Caco-2 (cell line): ENCODE measurements at regions not wholly inside any gene's neighbourhood (a gene's known extent, or its start where the extent isn't known, plus 50 kb on each side); places are given as distances from the start of the nearest gene placed in this dataset.

ENCODE experiments used
- BruUV-seq: library from RNA; stranded (reverse); fragments of 400-500 nt; replicated peaks from 2 replicates; lab custom pipeline; 2021; lab: Mats Ljungman, UMichigan
- CTCF ChIA-PET: fragments of 300-600 bp; sonication (Branson Sonifier 250); formaldehyde crosslinking; loops from one replicate; lab custom pipeline; 2022; ENCODE audit warnings: antibody characterized with exemption; lab: Charles Lee
- POLR2A ChIA-PET: fragments of 300-600 bp; sonication (Branson Sonifier 250); formaldehyde crosslinking; loops from one replicate; lab custom pipeline; 2022; ENCODE audit warnings: antibody characterized with exemption; lab: Charles Lee
- DNase-seq, 2 experiments: peaks; one replicate each; pipeline versions ENCODE4 v3.0.0 to v3.0.0-alpha.2; 2020 to 2022
- H3K27me3 ChIP-seq: replicated peaks from 2 replicates; pipeline ENCODE4 v1.6.0; 2011; ENCODE audit warnings: low read length; ENCODE audit not compliant: control insufficient read depth, insufficient read depth
- H3K36me3 ChIP-seq: 2 replicates; pipeline ENCODE4 v1.5.1; 2011; ENCODE audit warnings: low read length; ENCODE audit not compliant: control insufficient read depth, insufficient read depth
- H3K4me1 ChIP-seq: fragments of 250-450 bp; sonication (Bioruptor Pico); 2 replicates; pipeline ENCODE4 v1.5.1; 2020; ENCODE audit warnings: mild to moderate bottlenecking
- H3K4me3 ChIP-seq: 2 replicates; pipeline ENCODE4 v1.5.1; 2011; ENCODE audit warnings: low read depth, mild to moderate bottlenecking, control low read depth, low read length
- H3K9me3 ChIP-seq: fragments of 250-450 bp; sonication (Bioruptor Pico); 2 replicates; pipeline ENCODE4 v1.5.1; 2020; ENCODE audit warnings: mild to moderate bottlenecking, moderate library complexity
- H3K27ac Mint-ChIP-seq: one replicate; pipeline ENCODE4 v1.8.0; 2022; ENCODE audit warnings: mixed read lengths; ENCODE audit not compliant: unreplicated experiment
- H3K27me3 Mint-ChIP-seq: one replicate; pipeline ENCODE4 v1.8.0; 2022; ENCODE audit warnings: mixed read lengths; ENCODE audit not compliant: insufficient read depth, unreplicated experiment
- H3K36me3 Mint-ChIP-seq: one replicate; pipeline ENCODE4 v1.8.0; 2022; ENCODE audit warnings: mild to moderate bottlenecking, mixed read lengths; ENCODE audit not compliant: insufficient read depth, unreplicated experiment
- H3K4me1 Mint-ChIP-seq: one replicate; pipeline ENCODE4 v1.8.0; 2022; ENCODE audit warnings: low read depth, mixed read lengths; ENCODE audit not compliant: unreplicated experiment
- H3K4me3 Mint-ChIP-seq: one replicate; pipeline ENCODE4 v1.8.0; 2022; ENCODE audit warnings: mild to moderate bottlenecking, moderate library complexity, mixed read lengths; ENCODE audit not compliant: unreplicated experiment
- H3K9me3 Mint-ChIP-seq: one replicate; pipeline ENCODE4 v1.8.0; 2022; ENCODE audit warnings: mixed read lengths; ENCODE audit not compliant: unreplicated experiment
- intact Hi-C: fragments of 100-400 bp; cut with micrococcal nuclease; formaldehyde crosslinking; loops from one replicate; pipeline ENCODE4 v1.10.0; 2022; ENCODE audit not compliant: unreplicated experiment
- TF ChIP-seq, protein P1 (sequence below), 2 experiments: fragments of 200-600 bp in 1 of 2; IDR thresholded peaks; 1 replicate in 1 of 2; 2 replicates in 1 of 2; pipeline versions ENCODE4 v1.5.1 to v1.8.0; 2011 to 2022; ENCODE audit warnings: antibody characterized with exemption in 1 of 2, control low read depth in 1 of 2, inconsistent platforms in 1 of 2, low read depth in 1 of 2, low read length in 1 of 2, mild to moderate bottlenecking in 1 of 2, moderate library complexity in 1 of 2; ENCODE audit not compliant: insufficient read depth in 1 of 2, severe bottlenecking in 1 of 2, unreplicated experiment in 1 of 2

DNA sequence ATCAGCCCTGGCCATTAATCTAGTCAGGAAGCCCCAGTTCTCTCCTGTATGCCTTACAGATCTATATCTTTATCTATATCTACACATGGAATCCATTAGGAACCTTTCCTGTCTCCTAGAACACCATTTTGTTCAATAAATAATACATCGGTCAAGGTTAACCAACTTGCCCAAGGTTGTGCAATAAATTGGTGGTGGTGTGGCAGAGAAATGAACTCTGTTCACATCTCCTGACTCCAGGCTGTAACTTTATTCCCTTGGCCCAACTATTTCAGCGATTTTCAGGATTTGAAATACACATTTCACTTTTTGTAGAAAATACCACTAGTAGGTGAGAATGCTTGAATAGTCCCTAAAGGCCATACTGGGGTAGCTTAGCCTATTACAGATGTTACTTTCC, 712.5 kb upstream of the FZD8 start:
- H3K4me1 ChIP-seq, result no peaks in the 10 kb centered on the region
- no peak overlapping the region for H3K4me3 ChIP-seq
- Mint-ChIP-seq H3K4me3 (no peak overlapping the region), H3K9me3 (no peaks in the 10 kb centered on the region), H3K27ac (no peak overlapping the region), H3K4me1 (no peaks in the 10 kb centered on the region), H3K27me3 (no peaks in the 10 kb centered on the region), H3K36me3 (no peaks in the 10 kb centered on the region)
- ChIA-PET CTCF (no interaction called here), POLR2A (no interaction called here)
- no peak for DNase-seq
- TF ChIP-seq, protein P1, sequence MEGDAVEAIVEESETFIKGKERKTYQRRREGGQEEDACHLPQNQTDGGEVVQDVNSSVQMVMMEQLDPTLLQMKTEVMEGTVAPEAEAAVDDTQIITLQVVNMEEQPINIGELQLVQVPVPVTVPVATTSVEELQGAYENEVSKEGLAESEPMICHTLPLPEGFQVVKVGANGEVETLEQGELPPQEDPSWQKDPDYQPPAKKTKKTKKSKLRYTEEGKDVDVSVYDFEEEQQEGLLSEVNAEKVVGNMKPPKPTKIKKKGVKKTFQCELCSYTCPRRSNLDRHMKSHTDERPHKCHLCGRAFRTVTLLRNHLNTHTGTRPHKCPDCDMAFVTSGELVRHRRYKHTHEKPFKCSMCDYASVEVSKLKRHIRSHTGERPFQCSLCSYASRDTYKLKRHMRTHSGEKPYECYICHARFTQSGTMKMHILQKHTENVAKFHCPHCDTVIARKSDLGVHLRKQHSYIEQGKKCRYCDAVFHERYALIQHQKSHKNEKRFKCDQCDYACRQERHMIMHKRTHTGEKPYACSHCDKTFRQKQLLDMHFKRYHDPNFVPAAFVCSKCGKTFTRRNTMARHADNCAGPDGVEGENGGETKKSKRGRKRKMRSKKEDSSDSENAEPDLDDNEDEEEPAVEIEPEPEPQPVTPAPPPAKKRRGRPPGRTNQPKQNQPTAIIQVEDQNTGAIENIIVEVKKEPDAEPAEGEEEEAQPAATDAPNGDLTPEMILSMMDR (IDR thresholded peaks at IDR 0.05; ENCODE audit: insufficient read depth in 1 of 2, low read depth in 1 of 2, low read length in 1 of 2, severe bottlenecking in 1 of 2, unreplicated experiment in 1 of 2), result no peak
- no peaks in the 10 kb centered on the region for H3K9me3 ChIP-seq
- no peaks in the 10 kb centered on the region; the same call in 1 of the 2 replicates for H3K27me3 ChIP-seq
- BruUV-seq, result no TSS peak
- intact Hi-C loops, result no loop called here
- no peaks in the 10 kb centered on the region for H3K36me3 ChIP-seq

DNA sequence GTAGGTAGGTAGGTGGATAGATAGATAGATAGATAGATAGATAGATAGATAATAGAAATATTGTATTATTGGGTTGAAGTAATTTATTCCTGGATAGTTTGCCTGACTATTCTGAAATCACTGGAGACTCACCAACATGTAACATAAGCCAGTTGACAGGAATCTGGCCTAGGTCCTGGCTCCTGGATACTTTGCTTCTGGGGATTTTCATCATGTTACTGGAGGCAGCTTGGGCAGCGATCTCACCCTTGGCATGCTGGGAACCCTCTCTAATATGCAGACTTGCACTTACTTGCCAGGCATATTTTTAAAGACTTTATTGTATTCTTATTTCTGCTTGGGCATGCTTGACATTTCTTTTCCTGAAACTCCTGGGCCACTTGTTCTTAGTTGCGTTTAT, 709.1 kb upstream of the FZD8 start:
- H3K4me3 ChIP-seq, result no peak overlapping the region
- Mint-ChIP-seq H3K36me3 (no peaks in the 10 kb centered on the region), H3K4me3 (no peak overlapping the region), H3K9me3 (no peaks in the 10 kb centered on the region), H3K27ac (no peak overlapping the region), H3K4me1 (no peaks in the 10 kb centered on the region), H3K27me3 (no peaks in the 10 kb centered on the region)
- H3K36me3 ChIP-seq, result no peaks in the 10 kb centered on the region
- no peaks in the 10 kb centered on the region; the same call in 1 of the 2 replicates for H3K27me3 ChIP-seq
- ChIA-PET CTCF (no interaction called here), POLR2A (no interaction called here)
- no peaks in the 10 kb centered on the region for H3K9me3 ChIP-seq
- H3K4me1 ChIP-seq, result no peaks in the 10 kb centered on the region
- no TSS peak for BruUV-seq
- intact Hi-C loops, result no loop called here
- TF ChIP-seq, protein P1 (IDR thresholded peaks at IDR 0.05; ENCODE audit: insufficient read depth in 1 of 2, low read depth in 1 of 2, low read length in 1 of 2, severe bottlenecking in 1 of 2, unreplicated experiment in 1 of 2), result no peak
- no peak for DNase-seq

DNA sequence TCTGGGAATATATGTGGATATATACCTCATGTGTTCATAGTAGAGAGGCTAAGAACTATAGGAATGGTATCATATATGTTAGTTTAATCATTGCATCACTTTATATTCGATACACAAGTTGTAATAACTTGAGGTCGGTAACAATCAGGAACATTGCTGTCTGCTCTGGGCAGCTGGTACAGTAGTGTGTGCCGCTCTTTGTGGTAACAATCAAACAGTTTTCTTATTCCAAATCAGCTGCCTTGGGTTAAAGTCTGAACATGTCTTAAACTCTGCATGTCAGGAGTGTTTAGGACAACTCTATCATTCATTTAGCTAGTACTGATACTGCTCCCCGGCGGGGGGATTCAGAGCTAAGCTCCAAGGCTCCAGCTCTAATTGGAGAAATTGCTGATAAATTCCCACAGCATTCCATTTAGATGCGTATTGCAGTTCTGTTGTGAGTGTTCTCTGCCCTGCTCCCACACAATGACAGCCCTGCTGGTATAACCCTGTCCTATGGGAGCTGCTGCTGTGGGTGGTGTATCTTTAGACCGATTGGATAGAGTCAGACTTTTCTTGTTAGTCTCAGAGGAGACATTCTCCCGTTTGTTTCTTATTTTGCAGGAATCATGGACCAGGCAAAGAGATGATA, 707.5 kb upstream of the FZD8 start:
- H3K9me3 Mint-ChIP-seq, result no peaks in the 10 kb centered on the region
- no peaks in the 10 kb centered on the region for H3K36me3 ChIP-seq
- intact Hi-C loops, result no loop called here
- DNase-seq, result no peak
- ChIA-PET CTCF (no interaction called here), POLR2A (no interaction called here)
- H3K36me3 Mint-ChIP-seq, result no peaks in the 10 kb centered on the region
- H3K4me3 Mint-ChIP-seq, result no peak overlapping the region
- H3K4me1 Mint-ChIP-seq, result no peaks in the 10 kb centered on the region
- no peak overlapping the region for H3K27ac Mint-ChIP-seq
- H3K9me3 ChIP-seq, result no peaks in the 10 kb centered on the region
- H3K4me3 ChIP-seq, result no peak overlapping the region
- no peaks in the 10 kb centered on the region for H3K4me1 ChIP-seq
- TF ChIP-seq, protein P1 (IDR thresholded peaks at IDR 0.05; ENCODE audit: insufficient read depth in 1 of 2, low read depth in 1 of 2, low read length in 1 of 2, severe bottlenecking in 1 of 2, unreplicated experiment in 1 of 2), result no peak
- H3K27me3 ChIP-seq, result no peaks in the 10 kb centered on the region; the same call in 1 of the 2 replicates
- BruUV-seq, result no TSS peak
- no peaks in the 10 kb centered on the region for H3K27me3 Mint-ChIP-seq
